DOHH2 (cell line): ENCODE measurements at regions not wholly inside any gene's neighbourhood (a gene's known extent, or its start where the extent isn't known, plus 50 kb on each side); places are given as distances from the start of the nearest gene placed in this dataset.

Experiments
- H3F3A ChIP-seq: fragments of 200-600 bp; sonication (generic), shearing (Covaris generic); 2 replicates; pipeline ENCODE4 v1.6.0; 2016; ENCODE audit warnings: antibody characterized with exemption, mild to moderate bottlenecking; ENCODE audit not compliant: control insufficient read depth, insufficient read depth
- H3K27ac ChIP-seq: fragments of 200-600 bp; sonication (generic); 2 replicates; pipeline ENCODE4 v1.5.1; 2014; ENCODE audit warnings: low read depth, mild to moderate bottlenecking, low read length, moderate library complexity
- H3K27me3 ChIP-seq: fragments of 200-600 bp; sonication (generic); 2 replicates; pipeline ENCODE4 v1.6.1; 2014; ENCODE audit warnings: mild to moderate bottlenecking, low read length, mixed read lengths; ENCODE audit not compliant: control insufficient read depth
- H3K36me3 ChIP-seq: fragments of 200-600 bp; sonication (generic); 2 replicates; pipeline ENCODE4 v1.6.1; 2014; ENCODE audit warnings: mild to moderate bottlenecking, low read length, moderate library complexity, mixed read lengths; ENCODE audit not compliant: control insufficient read depth
- H3K4me1 ChIP-seq: fragments of 200-600 bp; sonication (generic); 2 replicates; pipeline ENCODE4 v1.6.1; 2014; ENCODE audit warnings: mild to moderate bottlenecking, low read length, mixed read lengths; ENCODE audit not compliant: control insufficient read depth
- H3K4me2 ChIP-seq: fragments of 200-600 bp; sonication (generic); 2 replicates; pipeline ENCODE4 v1.6.0; 2014; ENCODE audit warnings: mild to moderate bottlenecking, low read length, moderate library complexity
- H3K4me3 ChIP-seq: fragments of 200-600 bp; sonication (generic); 2 replicates; pipeline ENCODE4 v1.5.1; 2014; ENCODE audit warnings: mild to moderate bottlenecking, low read length, mixed read lengths
- H3K79me2 ChIP-seq: fragments of 200-600 bp; sonication (generic); 2 replicates; pipeline ENCODE4 v1.6.1; 2014; ENCODE audit warnings: mild to moderate bottlenecking, low read length, mixed read lengths; ENCODE audit not compliant: control insufficient read depth
- H3K9me2 ChIP-seq: fragments of 200-600 bp; sonication (generic); replicated peaks from 2 replicates; pipeline ENCODE4 v1.6.1; 2014; ENCODE audit warnings: mild to moderate bottlenecking, low read length, mixed read lengths; ENCODE audit not compliant: control insufficient read depth
- H3K9me3 ChIP-seq: fragments of 200-600 bp; sonication (generic); 2 replicates; pipeline ENCODE4 v1.6.1; 2014; ENCODE audit warnings: antibody characterized with exemption, low read length, mixed read lengths; ENCODE audit not compliant: control insufficient read depth, insufficient read depth
- H4K20me1 ChIP-seq: fragments of 200-600 bp; sonication (generic); 2 replicates; pipeline ENCODE4 v1.6.0; 2014; ENCODE audit warnings: low read depth, mild to moderate bottlenecking, antibody characterized with exemption, low read length, moderate library complexity; ENCODE audit not compliant: control insufficient read depth, insufficient read depth
- EZH2phosphoT487 ChIP-seq: fragments of 200-600 bp; sonication (generic); IDR thresholded peaks from 2 replicates; pipeline ENCODE4 v1.6.1; 2017; ENCODE audit warnings: borderline replicate concordance, mild to moderate bottlenecking, antibody characterized with exemption, low read length, moderate library complexity, mixed read lengths
- TF ChIP-seq, protein P1 (sequence below): fragments of 200-600 bp; sonication (generic); IDR thresholded peaks from one replicate; pipeline ENCODE4 v1.5.1; 2014; ENCODE audit warnings: antibody characterized with exemption, mild to moderate bottlenecking, low read depth, low read length; ENCODE audit not compliant: poor library complexity, severe bottlenecking

DNA sequence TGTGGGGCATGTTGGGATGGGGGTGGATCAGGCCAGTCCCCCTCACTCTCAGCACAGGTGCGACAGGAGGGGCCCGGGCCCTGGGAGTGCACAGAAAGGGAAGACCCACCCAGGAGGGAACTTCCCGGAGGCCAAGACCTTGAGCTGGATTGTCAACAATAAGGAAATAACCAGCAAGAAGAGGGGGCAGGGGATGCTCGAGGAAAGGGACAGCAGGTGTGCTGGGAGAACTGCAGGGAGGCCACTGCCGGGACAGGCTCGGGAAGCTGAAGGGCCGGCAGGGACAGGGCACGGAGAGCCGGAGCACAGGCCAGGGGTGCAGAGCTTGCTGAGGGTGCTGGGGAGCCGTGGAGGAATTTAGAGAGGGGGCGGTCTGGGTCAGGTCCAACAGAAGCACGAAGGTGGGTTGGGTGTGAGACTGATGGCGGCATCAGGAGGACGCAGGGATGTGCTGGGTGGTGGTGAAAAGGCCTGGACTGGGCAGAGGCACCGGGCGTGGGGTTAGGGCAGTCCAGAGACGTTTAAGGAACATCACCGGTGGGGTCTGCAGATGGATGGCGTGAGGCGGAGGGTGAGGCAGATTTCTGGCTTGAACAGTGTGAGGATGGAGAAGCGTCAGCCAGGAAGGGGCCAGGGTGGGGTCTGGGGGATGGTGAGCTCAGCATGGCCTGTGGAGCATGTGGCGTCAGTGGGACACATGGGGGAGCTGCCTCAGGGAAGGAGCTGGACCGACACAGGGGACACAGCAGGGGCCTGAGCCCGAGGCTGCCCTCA lies 54.8 kb downstream of the ADRA2C start:
- no peaks in the 10 kb centered on the region for H3F3A ChIP-seq

GRCh38 chr4:3821580-3822229 lies 55.5 kb downstream of the ADRA2C start:
- H3K27ac ChIP-seq, result no peak overlapping the region

More for the DNA sequence above, 54.8 kb downstream of the ADRA2C start:
- Histone ChIP-seq H3K9me3 (no peaks in the 10 kb centered on the region), H3K9me2 (no peaks in the 10 kb centered on the region), H3K27me3 (no peaks in the 10 kb centered on the region), H3K27ac (no peak overlapping the region), H3K79me2 (no peaks in the 10 kb centered on the region), H3K4me1 (no peaks in the 10 kb centered on the region), H4K20me1 (no peaks in the 10 kb centered on the region), H3K4me3 (no peak overlapping the region), H3K4me2 (no peak overlapping the region), H3K36me3 (no peaks in the 10 kb centered on the region)
- no peak for TF ChIP-seq EZH2phosphoT487
- TF ChIP-seq, protein P1, sequence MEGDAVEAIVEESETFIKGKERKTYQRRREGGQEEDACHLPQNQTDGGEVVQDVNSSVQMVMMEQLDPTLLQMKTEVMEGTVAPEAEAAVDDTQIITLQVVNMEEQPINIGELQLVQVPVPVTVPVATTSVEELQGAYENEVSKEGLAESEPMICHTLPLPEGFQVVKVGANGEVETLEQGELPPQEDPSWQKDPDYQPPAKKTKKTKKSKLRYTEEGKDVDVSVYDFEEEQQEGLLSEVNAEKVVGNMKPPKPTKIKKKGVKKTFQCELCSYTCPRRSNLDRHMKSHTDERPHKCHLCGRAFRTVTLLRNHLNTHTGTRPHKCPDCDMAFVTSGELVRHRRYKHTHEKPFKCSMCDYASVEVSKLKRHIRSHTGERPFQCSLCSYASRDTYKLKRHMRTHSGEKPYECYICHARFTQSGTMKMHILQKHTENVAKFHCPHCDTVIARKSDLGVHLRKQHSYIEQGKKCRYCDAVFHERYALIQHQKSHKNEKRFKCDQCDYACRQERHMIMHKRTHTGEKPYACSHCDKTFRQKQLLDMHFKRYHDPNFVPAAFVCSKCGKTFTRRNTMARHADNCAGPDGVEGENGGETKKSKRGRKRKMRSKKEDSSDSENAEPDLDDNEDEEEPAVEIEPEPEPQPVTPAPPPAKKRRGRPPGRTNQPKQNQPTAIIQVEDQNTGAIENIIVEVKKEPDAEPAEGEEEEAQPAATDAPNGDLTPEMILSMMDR, result no peak

DNA sequence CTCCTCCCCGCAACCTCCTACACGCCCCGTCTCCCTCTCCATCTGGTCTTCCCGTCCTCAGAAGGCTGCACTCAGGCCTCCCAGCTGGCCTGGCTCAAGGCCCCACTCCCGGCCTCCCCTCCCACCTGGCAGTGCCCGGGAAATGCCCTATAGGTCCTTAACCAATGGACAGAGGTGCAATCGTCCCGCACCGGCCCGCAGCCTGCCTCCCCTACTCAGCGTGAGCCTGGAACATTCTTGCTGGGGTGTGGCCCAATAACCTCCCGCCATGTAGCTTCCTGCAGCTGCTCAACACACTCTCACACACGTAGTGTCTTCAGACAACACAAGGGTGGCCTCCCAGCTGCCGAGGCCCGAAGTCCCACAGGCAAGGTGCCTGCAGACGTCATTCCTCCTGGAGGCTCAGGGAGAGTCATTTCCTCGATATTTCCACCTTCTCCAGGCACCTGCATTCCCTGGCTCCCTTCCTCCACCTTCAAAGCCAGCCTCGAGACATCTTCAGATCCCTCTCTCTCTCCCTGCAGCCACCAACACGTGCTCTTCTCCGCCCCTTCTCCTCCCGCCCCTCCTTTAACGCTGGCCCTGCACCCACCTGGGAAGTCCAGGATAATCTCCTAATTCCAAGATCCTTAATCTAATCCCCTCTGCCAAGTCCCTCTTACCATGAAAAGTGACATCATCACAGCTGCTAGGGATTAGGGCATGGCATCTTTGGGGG lies 56.2 kb downstream of the ADRA2C start:
- H3K4me1 ChIP-seq, result no peaks in the 10 kb centered on the region
- no peaks in the 10 kb centered on the region for H4K20me1 ChIP-seq
- H3K27ac ChIP-seq, result no peak overlapping the region
- no peaks in the 10 kb centered on the region for H3K9me3 ChIP-seq
- H3K4me2 ChIP-seq, result no peak overlapping the region
- no peak overlapping the region for H3K4me3 ChIP-seq
- no peak for TF ChIP-seq EZH2phosphoT487
- TF ChIP-seq, protein P1, result no peak
- H3K27me3 ChIP-seq, result no peaks in the 10 kb centered on the region
- no peaks in the 10 kb centered on the region for H3K36me3 ChIP-seq
- no peaks in the 10 kb centered on the region for H3K9me2 ChIP-seq
- H3F3A ChIP-seq, result no peaks in the 10 kb centered on the region
- no peaks in the 10 kb centered on the region for H3K79me2 ChIP-seq

More at GRCh38 chr4:3821580-3822229, 55.5 kb downstream of the ADRA2C start:
- no peaks in the 10 kb centered on the region for H3K4me1 ChIP-seq
- TF ChIP-seq EZH2phosphoT487, result no peak
- TF ChIP-seq, protein P1, result no peak
- no peak overlapping the region for H3K4me2 ChIP-seq
- no peaks in the 10 kb centered on the region for H4K20me1 ChIP-seq
- H3K9me3 ChIP-seq, result no peaks in the 10 kb centered on the region
- no peaks in the 10 kb centered on the region for H3K36me3 ChIP-seq
- no peaks in the 10 kb centered on the region for H3K9me2 ChIP-seq
- H3K27me3 ChIP-seq, result no peaks in the 10 kb centered on the region
- no peaks in the 10 kb centered on the region for H3K79me2 ChIP-seq
- no peaks in the 10 kb centered on the region for H3F3A ChIP-seq
- H3K4me3 ChIP-seq, result no peak overlapping the region
